Astrocyte (in vitro differentiated cells and primary cell): ENCODE measurements at regions not wholly inside any gene's neighbourhood (a gene's known extent, or its start where the extent isn't known, plus 50 kb on each side); places are given as distances from the start of the nearest gene placed in this dataset.

Experiments
- EZH2 ChIP-seq: IDR thresholded peaks from 2 replicates; pipeline ENCODE4 v1.6.1; 2012; ENCODE audit warnings: mild to moderate bottlenecking, low read length, inconsistent platforms; ENCODE audit not compliant: insufficient read depth
- TF ChIP-seq, protein P1 (sequence below): IDR thresholded peaks from 2 replicates; pipeline ENCODE4 v1.5.1; 2011; ENCODE audit warnings: low read depth, mild to moderate bottlenecking, inconsistent platforms, low read length, moderate library complexity; ENCODE audit not compliant: insufficient read depth

GRCh38 chr9:120038342-120038741, 541.6 kb downstream of the CDK5RAP2 start:
- TF ChIP-seq, protein P1, sequence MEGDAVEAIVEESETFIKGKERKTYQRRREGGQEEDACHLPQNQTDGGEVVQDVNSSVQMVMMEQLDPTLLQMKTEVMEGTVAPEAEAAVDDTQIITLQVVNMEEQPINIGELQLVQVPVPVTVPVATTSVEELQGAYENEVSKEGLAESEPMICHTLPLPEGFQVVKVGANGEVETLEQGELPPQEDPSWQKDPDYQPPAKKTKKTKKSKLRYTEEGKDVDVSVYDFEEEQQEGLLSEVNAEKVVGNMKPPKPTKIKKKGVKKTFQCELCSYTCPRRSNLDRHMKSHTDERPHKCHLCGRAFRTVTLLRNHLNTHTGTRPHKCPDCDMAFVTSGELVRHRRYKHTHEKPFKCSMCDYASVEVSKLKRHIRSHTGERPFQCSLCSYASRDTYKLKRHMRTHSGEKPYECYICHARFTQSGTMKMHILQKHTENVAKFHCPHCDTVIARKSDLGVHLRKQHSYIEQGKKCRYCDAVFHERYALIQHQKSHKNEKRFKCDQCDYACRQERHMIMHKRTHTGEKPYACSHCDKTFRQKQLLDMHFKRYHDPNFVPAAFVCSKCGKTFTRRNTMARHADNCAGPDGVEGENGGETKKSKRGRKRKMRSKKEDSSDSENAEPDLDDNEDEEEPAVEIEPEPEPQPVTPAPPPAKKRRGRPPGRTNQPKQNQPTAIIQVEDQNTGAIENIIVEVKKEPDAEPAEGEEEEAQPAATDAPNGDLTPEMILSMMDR: no peak
- no peak for TF ChIP-seq EZH2
